Hepatocyte (in vitro differentiated cells): ENCODE measurements at regions not wholly inside any gene's neighbourhood (a gene's known extent, or its start where the extent isn't known, plus 50 kb on each side); places are given as distances from the start of the nearest gene placed in this dataset.

ENCODE experiments used
- CTCF ChIP-seq: fragments of 200-600 bp; sonication (generic); IDR thresholded peaks from 2 replicates; pipeline ENCODE4 v1.5.1; 2016; ENCODE audit warnings: antibody characterized with exemption, mild to moderate bottlenecking; ENCODE audit not compliant: poor library complexity
- EZH2 ChIP-seq: fragments of 200-600 bp; sonication (generic); IDR thresholded peaks from 2 replicates; pipeline ENCODE4 v1.6.1; 2016; ENCODE audit warnings: antibody characterized with exemption, mild to moderate bottlenecking, borderline replicate concordance

- TF ChIP-seq EZH2 (no peak), CTCF (no peak)
Measured at GRCh38 chr4:119781044-119781443, 152.4 kb upstream of the PDE5A start.
